A204.1 (cell line): ENCODE measurements at regions not wholly inside any gene's neighbourhood (a gene's known extent, or its start where the extent isn't known, plus 50 kb on each side); places are given as distances from the start of the nearest gene placed in this dataset.

ENCODE experiments used
- FAIRE-seq: peaks from 2 replicates; lab custom pipeline; 2012; peaks lifted over from hg19 to GRCh38; lab: Jason Lieb, UNC

DNA sequence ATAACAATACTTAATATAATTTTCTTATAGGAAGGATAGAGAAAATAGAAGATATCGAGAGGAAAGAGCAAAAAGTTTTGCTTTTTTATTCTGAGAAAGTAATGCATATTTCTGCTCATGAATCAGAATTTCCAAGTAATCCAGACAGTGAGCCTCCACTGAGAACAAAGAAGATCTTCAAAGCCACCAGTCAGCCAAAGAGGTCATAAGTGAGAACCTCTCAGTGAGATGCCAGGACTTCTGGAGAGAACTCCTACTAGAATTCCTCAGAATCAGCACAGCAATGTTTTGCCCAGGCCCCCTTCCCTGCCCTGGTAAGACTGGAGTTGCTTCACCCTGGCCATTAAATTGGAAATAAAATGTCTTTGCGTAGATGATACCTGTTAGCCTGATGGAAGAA, 254.4 kb upstream of the FAT4 start:
- no peak for FAIRE-seq

DNA sequence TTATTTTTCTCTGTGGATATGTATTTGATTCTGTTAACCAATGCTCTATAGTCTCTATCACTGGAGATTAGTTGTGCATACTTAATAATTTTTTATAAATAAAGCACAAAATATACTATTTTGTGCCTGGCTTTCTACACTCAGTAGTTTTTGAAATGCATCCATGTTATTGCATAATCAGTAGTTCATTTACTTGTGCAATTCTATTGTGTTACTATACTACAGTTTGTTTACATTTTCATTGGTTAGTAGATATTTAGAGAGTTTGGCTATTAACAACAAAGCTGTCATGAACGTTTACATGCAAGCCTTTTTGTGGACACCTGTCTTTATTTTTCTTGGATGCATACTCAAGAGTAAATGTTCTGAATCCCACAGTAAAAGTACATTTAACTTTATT, 265.0 kb upstream of the FAT4 start:
- FAIRE-seq = no peak

DNA sequence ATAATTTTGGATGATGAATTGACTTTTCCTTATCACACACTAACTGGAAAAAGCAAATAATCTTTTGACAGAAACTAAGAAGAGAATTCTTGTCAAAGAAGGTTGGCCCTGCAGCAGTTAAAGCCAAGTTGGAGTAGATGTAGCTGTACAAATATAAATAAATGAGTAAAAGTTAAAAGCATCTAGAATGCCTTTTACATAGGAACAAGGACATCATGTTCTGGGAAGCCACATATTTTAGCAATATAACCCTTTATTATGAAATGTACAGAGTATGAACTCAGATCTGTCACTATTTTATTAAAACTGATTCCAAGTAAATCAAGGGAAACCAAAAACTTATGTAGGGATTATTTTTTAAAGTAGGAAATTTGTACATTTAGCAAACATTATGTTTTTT, 269.4 kb upstream of the FAT4 start:
- no peak for FAIRE-seq

DNA sequence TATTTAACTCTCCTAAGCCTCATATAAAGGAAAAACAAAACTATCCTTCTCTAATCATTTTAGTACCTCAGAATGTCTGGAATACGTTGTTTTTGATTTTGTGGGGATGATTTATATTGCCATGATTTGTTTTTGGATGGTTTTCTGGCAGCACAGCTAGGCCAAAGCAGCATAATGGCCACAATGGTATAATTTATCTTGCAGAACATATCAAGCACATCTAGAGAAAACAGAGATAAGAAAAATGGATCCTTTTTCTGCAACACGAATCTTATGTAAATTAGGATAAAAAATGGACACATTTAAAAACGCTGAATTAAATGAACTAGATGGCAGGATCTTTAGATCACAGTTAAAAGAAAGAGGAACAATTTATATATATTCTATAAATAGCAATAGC, 269.9 kb upstream of the FAT4 start:
- no peak for FAIRE-seq

GRCh38 chr4:125043486-125043885, 271.3 kb upstream of the FAT4 start:
- no peak for FAIRE-seq

- no peak for FAIRE-seq
These were observed 272.7 kb upstream of the FAT4 start for GRCh38 chr4:125042041-125042440.

DNA sequence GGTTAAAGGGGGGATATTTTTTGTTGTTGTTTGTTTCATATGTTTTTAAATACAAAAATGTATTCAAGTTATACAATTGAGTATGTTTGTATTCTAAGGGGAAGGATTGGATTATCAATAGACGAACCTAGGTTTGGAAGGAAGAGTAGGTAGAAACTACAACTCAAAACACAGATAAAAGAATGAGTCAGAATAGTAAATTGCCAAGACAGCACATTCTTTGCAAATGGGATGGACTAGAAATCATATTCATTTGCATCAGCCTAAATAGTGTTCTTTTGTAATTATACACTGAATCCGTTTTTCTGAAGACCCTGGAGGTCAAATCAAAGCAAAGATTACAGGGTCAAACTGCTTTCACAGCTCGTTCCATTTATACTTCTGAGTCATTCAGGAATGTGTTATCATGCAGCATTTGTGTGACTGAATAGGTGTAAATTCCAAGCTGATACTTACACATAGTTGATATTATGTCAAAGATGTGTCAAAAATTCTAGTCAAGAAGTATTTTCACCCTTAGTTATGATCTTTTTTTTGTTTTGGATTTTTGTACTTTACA, 273.3 kb upstream of the FAT4 start:
- no peak for FAIRE-seq

GRCh38 chr4:125039550-125039949, 275.2 kb upstream of the FAT4 start:
- FAIRE-seq = no peak

- FAIRE-seq = no peak
These were observed 291.8 kb upstream of the FAT4 start for GRCh38 chr4:125022855-125023501.

DNA sequence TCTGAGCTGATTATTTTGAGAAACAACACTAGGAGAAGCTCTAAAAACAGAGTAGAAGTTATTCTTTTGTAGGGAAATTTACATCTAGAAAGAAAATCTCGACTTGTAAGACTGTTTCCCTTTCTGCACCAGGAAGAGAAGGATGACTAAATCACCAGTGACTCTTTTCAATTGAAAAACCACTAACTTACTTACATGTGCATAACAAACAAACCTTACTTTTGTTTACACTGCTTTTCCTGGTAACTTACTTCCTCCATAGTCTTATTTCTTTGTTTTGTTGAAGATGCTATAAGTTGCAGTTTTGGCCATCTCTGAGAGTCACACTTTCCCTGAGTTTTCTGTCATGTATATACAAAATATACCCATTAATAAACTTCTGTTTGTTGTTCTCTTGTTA, 293.6 kb upstream of the FAT4 start:
- FAIRE-seq = no peak

- FAIRE-seq = no peak
These were observed 294.4 kb upstream of the FAT4 start for GRCh38 chr4:125020089-125021034.

DNA sequence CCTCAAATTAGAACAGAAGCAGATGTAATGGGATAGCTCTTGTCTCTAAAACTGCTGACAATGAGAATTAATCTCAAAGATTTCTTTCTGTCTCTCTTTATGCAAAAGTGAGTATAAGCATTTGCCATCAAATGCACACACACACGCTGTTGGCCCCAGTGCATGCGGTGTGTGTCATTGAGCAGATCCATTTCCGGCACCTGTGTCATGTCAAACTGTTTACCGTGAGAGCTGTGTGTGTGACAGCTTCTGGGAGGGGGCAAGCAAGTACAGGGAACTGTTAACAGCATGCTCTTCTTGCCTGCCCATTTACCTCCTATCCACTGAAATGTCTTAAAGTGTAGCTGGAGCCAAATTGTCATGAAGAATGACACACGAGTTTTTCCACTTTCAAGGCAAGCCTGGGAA, 297.9 kb upstream of the FAT4 start:
- no peak for FAIRE-seq

- no peak for FAIRE-seq
These were observed 300.9 kb upstream of the FAT4 start for GRCh38 chr4:125013891-125014290.

DNA sequence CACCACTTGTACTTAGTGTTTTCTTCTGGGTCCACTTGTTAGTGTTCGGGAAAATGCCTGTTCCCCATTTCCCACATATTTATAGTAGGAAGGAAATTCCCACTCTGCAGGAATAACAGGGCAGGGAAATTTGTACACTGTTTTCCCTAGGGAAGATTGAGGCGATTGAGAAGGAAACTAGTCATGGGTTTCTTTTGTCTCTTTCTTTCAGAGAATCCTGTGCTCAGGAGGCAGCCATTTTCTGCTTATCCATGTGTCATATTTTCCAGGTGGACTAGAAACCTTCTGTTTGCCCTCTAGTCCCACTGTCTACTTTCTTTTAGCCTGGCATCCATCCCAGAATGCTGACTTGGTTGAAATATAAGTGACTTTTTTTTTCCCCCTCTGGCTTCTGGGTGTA, 299.1 kb upstream of the ANKRD50 start:
- no peak for FAIRE-seq

GRCh38 chr4:125010796-125011503, 298.4 kb upstream of the ANKRD50 start:
- no peak for FAIRE-seq

DNA sequence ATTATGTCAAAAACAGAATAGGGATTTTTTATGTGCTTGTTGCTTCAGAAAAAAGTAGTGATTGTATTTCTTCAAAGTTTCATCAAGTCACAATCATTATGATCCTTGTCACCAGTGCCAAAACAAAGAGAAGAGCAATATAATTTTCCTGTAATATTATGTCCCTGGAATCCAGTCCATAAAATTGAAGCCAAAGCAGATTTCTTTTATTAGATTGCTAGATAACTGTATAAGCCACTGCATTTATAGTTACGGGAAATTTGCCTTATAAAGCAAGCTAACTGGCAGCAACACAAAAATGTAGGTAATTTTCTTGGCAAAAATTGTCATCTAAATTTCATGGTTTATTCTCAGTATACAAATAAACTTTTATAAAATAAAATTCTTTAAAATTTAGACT, 296.1 kb upstream of the ANKRD50 start:
- no peak for FAIRE-seq

GRCh38 chr4:125004676-125005075, 292.1 kb upstream of the ANKRD50 start:
- FAIRE-seq = no peak

- FAIRE-seq = no peak
These were observed 291.3 kb upstream of the ANKRD50 start for GRCh38 chr4:125003840-125004239.

GRCh38 chr4:124997991-124998390, 285.5 kb upstream of the ANKRD50 start:
- FAIRE-seq = no peak

DNA sequence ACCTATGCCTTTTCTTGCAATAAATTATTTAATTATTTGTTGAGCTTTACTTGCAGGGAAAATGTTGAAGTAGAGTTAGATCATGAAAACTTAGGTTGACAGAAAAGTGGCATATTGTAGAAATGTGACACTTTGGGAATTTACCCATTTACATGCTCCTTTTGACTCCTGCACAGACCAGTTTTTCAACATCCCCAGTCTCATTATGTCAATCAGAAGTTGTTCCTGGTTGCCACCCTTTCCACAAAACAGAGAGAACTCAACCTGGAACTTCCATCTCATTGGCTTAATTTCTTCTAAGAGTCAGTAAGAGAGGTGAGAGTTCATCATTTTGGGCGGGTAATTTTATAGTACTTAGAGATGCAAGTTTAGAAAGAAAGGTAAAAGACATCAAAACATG, 284.6 kb upstream of the ANKRD50 start:
- FAIRE-seq = no peak

DNA sequence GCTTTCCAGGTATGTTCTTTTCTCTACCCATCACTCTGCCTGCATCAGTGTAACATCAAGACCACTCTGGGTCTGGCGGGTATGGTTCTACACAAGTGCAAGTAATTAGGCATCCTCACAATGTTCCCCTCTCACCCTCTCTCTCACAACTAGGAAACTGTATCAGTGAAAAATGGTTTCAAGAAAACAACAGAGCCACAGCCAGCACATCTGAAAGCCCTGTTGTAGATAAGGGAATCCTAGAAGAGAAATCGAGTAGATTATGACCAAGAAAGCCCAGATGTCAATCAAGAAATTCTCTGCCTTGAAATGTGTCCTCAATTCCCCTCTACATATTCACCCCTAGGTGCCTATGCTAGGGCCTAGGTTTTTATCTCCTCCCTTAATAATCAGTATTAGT, 281.3 kb upstream of the ANKRD50 start:
- FAIRE-seq = no peak

DNA sequence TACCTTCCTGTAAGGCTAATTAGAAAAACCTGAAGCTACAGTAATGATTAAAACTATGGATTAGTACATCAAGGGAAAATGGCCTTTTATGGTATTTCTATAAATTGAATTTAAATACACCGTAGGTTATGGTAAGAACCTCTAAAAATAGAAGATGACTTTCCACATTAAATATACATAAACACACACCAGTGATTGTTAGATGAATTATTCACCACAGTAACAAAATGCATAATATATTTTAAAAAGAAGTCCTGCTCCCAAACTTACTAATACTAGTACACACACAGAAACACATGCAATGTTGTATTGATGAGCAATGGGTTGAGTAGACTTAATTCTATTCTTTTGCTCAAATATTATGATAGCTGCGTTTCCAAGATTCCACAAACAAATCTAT, 277.9 kb upstream of the ANKRD50 start:
- FAIRE-seq = no peak

DNA sequence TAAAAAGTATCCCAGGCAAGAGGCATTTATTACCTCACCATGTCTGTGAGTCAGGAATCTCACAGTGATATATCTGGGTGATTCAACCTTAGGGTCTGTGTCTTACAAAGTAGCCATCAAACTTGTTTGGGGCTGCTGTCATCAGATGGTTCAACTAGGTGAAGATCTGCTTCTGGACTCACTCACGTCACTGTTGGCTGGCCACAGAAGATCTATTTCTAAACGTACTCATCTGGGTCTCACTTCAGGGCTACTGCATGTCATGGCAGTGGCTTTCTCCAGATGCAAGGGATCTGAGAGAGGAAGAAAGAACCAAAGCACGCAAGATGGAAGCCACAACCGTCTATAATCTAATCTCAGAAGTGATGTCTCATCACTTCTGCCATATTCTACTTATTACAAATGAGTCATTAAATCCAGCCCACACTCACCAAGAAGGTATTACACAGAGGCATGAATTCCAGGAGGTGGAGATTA, 267.8 kb upstream of the ANKRD50 start:
- no peak for FAIRE-seq
